GM10266 (cell line): ENCODE measurements at regions not wholly inside any gene's neighbourhood (a gene's known extent, or its start where the extent isn't known, plus 50 kb on each side); places are given as distances from the start of the nearest gene placed in this dataset.

ENCODE experiments used
- DNase-seq: peaks from one replicate; pipeline ENCODE4 v3.0.0; 2012; ENCODE audit errors: extremely low spot score
- CTCF ChIP-seq: IDR thresholded peaks from 2 replicates; pipeline ENCODE4 v1.5.1; 2012; ENCODE audit warnings: mild to moderate bottlenecking, low read depth; ENCODE audit not compliant: control insufficient read depth, insufficient read depth; ENCODE audit errors: missing control alignments

GRCh38 chr2:149926149-149926548 is 338.6 kb upstream of the MMADHC start:
- no peak for TF ChIP-seq CTCF
- DNase-seq = no peak

- DNase-seq = no peak
- no peak for TF ChIP-seq CTCF
Measured at GRCh38 chr2:149924549-149925213, 337.1 kb upstream of the MMADHC start.

- no peak for DNase-seq
- TF ChIP-seq CTCF = no peak
Measured at GRCh38 chr2:149924028-149924427, 336.5 kb upstream of the MMADHC start.

- no peak for TF ChIP-seq CTCF
- DNase-seq = no peak
Measured at GRCh38 chr2:149921911-149922616, 334.5 kb upstream of the MMADHC start.

- TF ChIP-seq CTCF = no peak
- DNase-seq = no peak
Measured at GRCh38 chr2:149920389-149920788, 332.8 kb upstream of the MMADHC start.

- no peak for DNase-seq
- no peak for TF ChIP-seq CTCF
Measured at GRCh38 chr2:149915151-149915550, 327.6 kb upstream of the MMADHC start.
